Activated gamma-delta T cell (primary cell): ENCODE measurements at regions not wholly inside any gene's neighbourhood (a gene's known extent, or its start where the extent isn't known, plus 50 kb on each side); places are given as distances from the start of the nearest gene placed in this dataset.

Experiments used
- DNase-seq: peaks from one replicate; lab custom pipeline; 2025; lab: John Stamatoyannopoulos, UW

GRCh38 chr2:139031722-139032121, 251.5 kb upstream of the NXPH2 start:
- DNase-seq = no peak

GRCh38 chr2:139020287-139020686, 240.1 kb upstream of the NXPH2 start:
- no peak for DNase-seq

GRCh38 chr2:139018252-139018651, 238.1 kb upstream of the NXPH2 start:
- no peak for DNase-seq

- DNase-seq = no peak
Observed at GRCh38 chr2:139007130-139007529, 226.9 kb upstream of the NXPH2 start.

GRCh38 chr2:139000131-139000785, 220.1 kb upstream of the NXPH2 start:
- no peak for DNase-seq

- DNase-seq = no peak
Observed at GRCh38 chr2:138997856-138998517, 217.8 kb upstream of the NXPH2 start.

GRCh38 chr2:138997346-138997745, 217.2 kb upstream of the NXPH2 start:
- DNase-seq = no peak

GRCh38 chr2:138994502-138994901, 214.3 kb upstream of the NXPH2 start:
- no peak for DNase-seq

- no peak for DNase-seq
Observed at GRCh38 chr2:138985881-138986280, 205.7 kb upstream of the NXPH2 start.

GRCh38 chr2:138979131-138979785, 199.1 kb upstream of the NXPH2 start:
- DNase-seq = no peak

GRCh38 chr2:138974651-138975050, 194.5 kb upstream of the NXPH2 start:
- no peak for DNase-seq

- DNase-seq = no peak
Observed at GRCh38 chr2:138964418-138964817, 184.2 kb upstream of the NXPH2 start.

- DNase-seq = no peak
Observed at GRCh38 chr2:138962686-138963085, 182.5 kb upstream of the NXPH2 start.

GRCh38 chr2:138960191-138960590, 180.0 kb upstream of the NXPH2 start:
- DNase-seq = no peak

- no peak for DNase-seq
Observed at GRCh38 chr2:138959031-138959430, 178.8 kb upstream of the NXPH2 start.

GRCh38 chr2:138956116-138956515, 175.9 kb upstream of the NXPH2 start:
- no peak for DNase-seq

GRCh38 chr2:138950486-138950885, 170.3 kb upstream of the NXPH2 start:
- DNase-seq = no peak

- no peak for DNase-seq
Observed at GRCh38 chr2:138949517-138949916, 169.3 kb upstream of the NXPH2 start.

GRCh38 chr2:138948070-138948539, 167.9 kb upstream of the NXPH2 start:
- DNase-seq = no peak

GRCh38 chr2:138943470-138943869, 163.3 kb upstream of the NXPH2 start:
- no peak for DNase-seq

- DNase-seq = no peak
Observed at GRCh38 chr2:138942466-138942865, 162.3 kb upstream of the NXPH2 start.

GRCh38 chr2:138931284-138932256, 151.4 kb upstream of the NXPH2 start:
- no peak for DNase-seq
